ENCODE measurements at regions not wholly inside any gene's neighbourhood (a gene's known extent, or its start where the extent isn't known, plus 50 kb on each side); places are given as distances from the start of the nearest gene placed in this dataset.

DNA sequence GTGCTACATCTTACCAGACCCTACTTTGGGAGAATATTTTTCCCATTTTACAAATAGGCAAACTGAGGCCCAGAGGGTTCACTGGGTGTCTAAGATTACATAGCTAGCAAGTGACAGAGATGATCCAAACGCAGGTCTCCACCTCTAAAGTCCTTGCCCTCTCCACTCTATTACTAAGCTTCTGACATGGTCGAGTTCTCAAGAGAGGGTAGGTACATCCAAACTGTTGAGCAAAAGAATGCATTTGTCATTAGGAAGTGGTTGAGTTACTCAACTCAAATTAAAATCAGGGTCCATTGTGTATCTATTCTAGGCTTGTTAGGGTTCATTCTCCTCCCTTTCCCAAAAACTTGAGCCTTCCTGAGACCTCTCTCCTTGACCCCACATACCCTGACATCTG, 680.6 kb upstream of the FANCL start:
- TF ChIP-seq SP1 (IDR thresholded peaks at IDR 0.05) (no peak), BHLHE40 (IDR thresholded peaks at IDR 0.05; ENCODE audit: borderline replicate concordance) (no peak), NFRKB (IDR thresholded peaks at IDR 0.05) (no peak), ELF4 (IDR thresholded peaks at IDR 0.05) (no peak), SUZ12 (IDR thresholded peaks at IDR 0.05) (no peak)

All from HEK293T (cell line).